ENCODE measurements at regions not wholly inside any gene's neighbourhood (a gene's known extent, or its start where the extent isn't known, plus 50 kb on each side); places are given as distances from the start of the nearest gene placed in this dataset.

DNA sequence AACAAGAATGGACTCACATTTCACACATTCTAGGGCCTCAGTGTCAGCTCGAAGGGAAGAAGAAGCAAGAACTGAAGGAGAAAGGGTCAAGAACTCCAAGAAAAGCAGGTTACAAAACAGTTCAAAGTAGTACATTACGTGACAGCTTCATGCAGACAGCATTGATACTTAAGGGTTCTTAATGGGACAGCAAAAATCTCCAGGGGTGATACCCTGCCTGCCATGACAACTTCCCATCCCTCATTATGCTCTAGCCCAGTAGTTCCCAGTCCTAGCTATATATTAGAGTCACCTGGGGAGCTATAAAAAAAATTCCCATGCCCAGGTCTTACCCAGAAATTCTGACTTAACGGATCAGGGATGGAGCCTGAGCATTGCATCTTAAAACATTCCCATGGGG is 51.2 kb upstream of the PROX1 start:
- DNase-seq (ENCODE audit: low read depth), result no peak

Measured in forelimb muscle (tissue), 1 donor.